NCI-H2081 (cell line): ENCODE measurements at regions not wholly inside any gene's neighbourhood (a gene's known extent, or its start where the extent isn't known, plus 50 kb on each side); places are given as distances from the start of the nearest gene placed in this dataset.
"Not testable (repeated sequence)": the region's sequence is repeated elsewhere in the genome, so short reads cannot be mapped to it uniquely, and the experiment has no call there.

ENCODE experiments used
- DNase-seq, 2 experiments: peaks; one replicate each; lab custom pipeline; 2025; lab: John Stamatoyannopoulos, UW

GRCh38 chr7:12827920-12828319 lies 140.5 kb downstream of the ARL4A start:
- no peak for DNase-seq

GRCh38 chr7:12831024-12831423 lies 143.6 kb downstream of the ARL4A start:
- no peak for DNase-seq

- DNase-seq = no peak
Observed at GRCh38 chr7:12833829-12834228, 146.4 kb downstream of the ARL4A start.

- DNase-seq = no peak
Observed at GRCh38 chr7:12834782-12835181, 147.3 kb downstream of the ARL4A start.

- DNase-seq = no peak
Observed at GRCh38 chr7:12839508-12840153, 152.2 kb downstream of the ARL4A start.

GRCh38 chr7:12844732-12845131 lies 157.3 kb downstream of the ARL4A start:
- not testable (repeated sequence) for DNase-seq

GRCh38 chr7:12847001-12847400 lies 159.6 kb downstream of the ARL4A start:
- no peak for DNase-seq

GRCh38 chr7:12851142-12851541 lies 163.7 kb downstream of the ARL4A start:
- DNase-seq = no peak

GRCh38 chr7:12851841-12852240 lies 164.4 kb downstream of the ARL4A start:
- no peak for DNase-seq

- DNase-seq = no peak
Observed at GRCh38 chr7:12855036-12855435, 167.6 kb downstream of the ARL4A start.

GRCh38 chr7:12859761-12860160 lies 172.3 kb downstream of the ARL4A start:
- no peak for DNase-seq

- peak; percentile 60 to 94 for DNase-seq
Observed at GRCh38 chr7:12861070-12861469, 173.6 kb downstream of the ARL4A start.

- DNase-seq = no peak
Observed at GRCh38 chr7:12862146-12862545, 174.7 kb downstream of the ARL4A start.

- no peak for DNase-seq
Observed at GRCh38 chr7:12864470-12865046, 177.1 kb downstream of the ARL4A start.

- DNase-seq = no peak
Observed at GRCh38 chr7:12865593-12865992, 178.2 kb downstream of the ARL4A start.

- DNase-seq = no peak
Observed at GRCh38 chr7:12866207-12866606, 178.8 kb downstream of the ARL4A start.

- DNase-seq = no peak
Observed at GRCh38 chr7:12868027-12868426, 180.6 kb downstream of the ARL4A start.

GRCh38 chr7:12870219-12870618 lies 182.8 kb downstream of the ARL4A start:
- no peak for DNase-seq

- no peak for DNase-seq
Observed at GRCh38 chr7:12872487-12872886, 185.1 kb downstream of the ARL4A start.

- no peak for DNase-seq
Observed at GRCh38 chr7:12873571-12873970, 186.1 kb downstream of the ARL4A start.

GRCh38 chr7:12879139-12879538 lies 191.7 kb downstream of the ARL4A start:
- DNase-seq = no peak

- no peak for DNase-seq
Observed at GRCh38 chr7:12881712-12882111, 194.3 kb downstream of the ARL4A start.

GRCh38 chr7:12882710-12883109 lies 195.3 kb downstream of the ARL4A start:
- no peak for DNase-seq

GRCh38 chr7:12884033-12884432 lies 196.6 kb downstream of the ARL4A start:
- no peak for DNase-seq
